Endothelial cell (in vitro differentiated cells): ENCODE measurements at regions not wholly inside any gene's neighbourhood (a gene's known extent, or its start where the extent isn't known, plus 50 kb on each side); places are given as distances from the start of the nearest gene placed in this dataset.

Source experiments
- DNase-seq: peaks from one replicate; pipeline ENCODE4 v3.0.0; 2021; ENCODE audit warnings: low spot score
- H3K27ac Mint-ChIP-seq: one replicate; pipeline ENCODE4 v1.8.0; 2021; ENCODE audit warnings: mixed read lengths, inconsistent platforms; ENCODE audit not compliant: unreplicated experiment
- H3K27me3 Mint-ChIP-seq: one replicate; pipeline ENCODE4 v1.8.0; 2021; ENCODE audit warnings: mild to moderate bottlenecking, moderate library complexity, mixed read lengths, inconsistent platforms; ENCODE audit not compliant: unreplicated experiment
- H3K36me3 Mint-ChIP-seq: one replicate; pipeline ENCODE4 v1.8.0; 2021; ENCODE audit warnings: mild to moderate bottlenecking, low read depth, mixed read lengths, inconsistent platforms; ENCODE audit not compliant: unreplicated experiment
- H3K4me1 Mint-ChIP-seq: one replicate; pipeline ENCODE4 v1.8.0; 2021; ENCODE audit warnings: mild to moderate bottlenecking, mixed read lengths, inconsistent platforms; ENCODE audit not compliant: unreplicated experiment
- H3K4me3 Mint-ChIP-seq: one replicate; pipeline ENCODE4 v1.8.0; 2021; ENCODE audit warnings: mild to moderate bottlenecking, mixed read lengths, inconsistent platforms; ENCODE audit not compliant: unreplicated experiment
- H3K9me3 Mint-ChIP-seq: one replicate; pipeline ENCODE4 v1.8.0; 2021; ENCODE audit warnings: mixed read lengths, inconsistent platforms; ENCODE audit not compliant: unreplicated experiment
- CTCF ChIP-seq: fragments of 200-600 bp; sonication (generic); IDR thresholded peaks from one replicate; pipeline ENCODE4 v1.5.0; 2021; ENCODE audit warnings: antibody characterized with exemption; ENCODE audit not compliant: unreplicated experiment

- Mint-ChIP-seq H3K36me3 (no peaks in the 10 kb centered on the region), H3K4me3 (no peak overlapping the region), H3K27me3 (no peaks in the 10 kb centered on the region), H3K27ac (no peak overlapping the region), H3K9me3 (no peaks in the 10 kb centered on the region), H3K4me1 (no peaks in the 10 kb centered on the region)
- no peak for DNase-seq
- no peak for TF ChIP-seq CTCF
These were observed 142.5 kb upstream of the SP8 start for GRCh38 chr7:20929199-20929598.

GRCh38 chr7:20931739-20932138, 145.1 kb upstream of the SP8 start:
- H3K4me3 Mint-ChIP-seq: no peak overlapping the region
- H3K36me3 Mint-ChIP-seq: no peaks in the 10 kb centered on the region
- H3K27me3 Mint-ChIP-seq: no peaks in the 10 kb centered on the region
- no peak overlapping the region for H3K27ac Mint-ChIP-seq
- H3K9me3 Mint-ChIP-seq: no peaks in the 10 kb centered on the region
- no peaks in the 10 kb centered on the region for H3K4me1 Mint-ChIP-seq
- no peak for TF ChIP-seq CTCF
- no peak for DNase-seq

- Mint-ChIP-seq H3K9me3 (no peaks in the 10 kb centered on the region), H3K4me1 (no peaks in the 10 kb centered on the region), H3K27me3 (no peaks in the 10 kb centered on the region), H3K36me3 (no peaks in the 10 kb centered on the region), H3K27ac (no peak overlapping the region), H3K4me3 (no peak overlapping the region)
- DNase-seq: no peak
- TF ChIP-seq CTCF: no peak
These were observed 146.3 kb upstream of the SP8 start for GRCh38 chr7:20932785-20933527.

GRCh38 chr7:20945451-20945850, 158.8 kb upstream of the SP8 start:
- no peaks in the 10 kb centered on the region for H3K9me3 Mint-ChIP-seq
- H3K36me3 Mint-ChIP-seq: no peaks in the 10 kb centered on the region
- H3K4me1 Mint-ChIP-seq: no peaks in the 10 kb centered on the region
- H3K27ac Mint-ChIP-seq: no peak overlapping the region
- H3K27me3 Mint-ChIP-seq: no peaks in the 10 kb centered on the region
- TF ChIP-seq CTCF: no peak
- no peak overlapping the region for H3K4me3 Mint-ChIP-seq
- no peak for DNase-seq

- H3K27me3 Mint-ChIP-seq: peaks cover 1% of the 10 kb centered on the region
- H3K36me3 Mint-ChIP-seq: no peaks in the 10 kb centered on the region
- H3K4me3 Mint-ChIP-seq: no peak overlapping the region
- H3K4me1 Mint-ChIP-seq: peaks cover 10% of the 10 kb centered on the region
- no peaks in the 10 kb centered on the region for H3K9me3 Mint-ChIP-seq
- TF ChIP-seq CTCF: no peak
- no peak overlapping the region for H3K27ac Mint-ChIP-seq
- no peak for DNase-seq
These were observed 166.2 kb upstream of the SP8 start for GRCh38 chr7:20952916-20953315.
